Lung (tissue), 11 donors: ENCODE measurements at regions not wholly inside any gene's neighbourhood (a gene's known extent, or its start where the extent isn't known, plus 50 kb on each side); places are given as distances from the start of the nearest gene placed in this dataset.

Source experiments
- ATAC-seq: fragments of 200-7000 bp; cut with Tn5 transposase; one replicate; pipeline ENCODE4 v1.9.1; 2020; ENCODE audit warnings: moderate number of reproducible peaks; ENCODE audit not compliant: insufficient read depth, low FRiP score
- DNase-seq, 3 donors: peaks; one replicate each; pipeline ENCODE4 v3.0.0-alpha.2; 2013 to 2017
- H3K27ac ChIP-seq, 2 donors: one replicate each; pipeline ENCODE4 v1.5.1; 2013; ENCODE audit warnings: mild to moderate bottlenecking in 2 of 2, moderate library complexity in 2 of 2, control low read depth in 1 of 2, inconsistent platforms in 1 of 2, low read depth in 1 of 2, low read length in 1 of 2
- H3K27me3 ChIP-seq, 3 donors: one replicate each; pipeline ENCODE4 v1.5.1; 2013; ENCODE audit warnings: low read length in 2 of 3; ENCODE audit not compliant: control insufficient read depth in 3 of 3, insufficient read depth in 3 of 3
- H3K36me3 ChIP-seq, 4 donors: one replicate each; pipeline ENCODE4 v1.5.1; 2013; ENCODE audit warnings: low read length in 4 of 4, mild to moderate bottlenecking in 1 of 4, moderate library complexity in 1 of 4; ENCODE audit not compliant: control insufficient read depth in 4 of 4, insufficient read depth in 4 of 4
- H3K4me1 ChIP-seq, 5 donors: one replicate each; pipeline ENCODE4 v1.5.1; 2013; ENCODE audit warnings: low read length in 5 of 5, mild to moderate bottlenecking in 2 of 5, moderate library complexity in 1 of 5; ENCODE audit not compliant: control insufficient read depth in 5 of 5, insufficient read depth in 5 of 5
- H3K4me3 ChIP-seq: one replicate; pipeline ENCODE4 v1.5.1; 2013; ENCODE audit warnings: mild to moderate bottlenecking, control low read depth, moderate library complexity
- H3K9ac ChIP-seq, 2 donors: one replicate each; pipeline ENCODE4 v1.5.1; 2013; ENCODE audit warnings: low read length in 2 of 2, control low read depth in 1 of 2; ENCODE audit not compliant: insufficient read depth in 1 of 2
- H3K9me3 ChIP-seq, 4 donors: one replicate each; pipeline ENCODE4 v1.5.1; 2013; ENCODE audit warnings: low read length in 3 of 4, mild to moderate bottlenecking in 1 of 4, moderate library complexity in 1 of 4; ENCODE audit not compliant: control insufficient read depth in 4 of 4, insufficient read depth in 3 of 4
- WGBS, 2 donors: extraction: QIAGEN DNeasy Blood & Tissue Kit; methylation state at CpG; one replicate each; pipeline ENCODE4 v1.1.7; 2013; 5-methylcytosine and 5-hydroxymethylcytosine counted together
- TF ChIP-seq, protein P1 (sequence below): IDR thresholded peaks from 2 replicates; pipeline ENCODE4 v1.5.1; 2012; ENCODE audit warnings: mild to moderate bottlenecking; ENCODE audit errors: control extremely low read depth, extremely low read depth
- donor health status: control.
- donor health status: control.
- donor health status: Bipolar disorder and iron deficiency.
- donor health status: healthy.
- donor health status: DM: yes; HTN: yes; CAD: no.

DNA sequence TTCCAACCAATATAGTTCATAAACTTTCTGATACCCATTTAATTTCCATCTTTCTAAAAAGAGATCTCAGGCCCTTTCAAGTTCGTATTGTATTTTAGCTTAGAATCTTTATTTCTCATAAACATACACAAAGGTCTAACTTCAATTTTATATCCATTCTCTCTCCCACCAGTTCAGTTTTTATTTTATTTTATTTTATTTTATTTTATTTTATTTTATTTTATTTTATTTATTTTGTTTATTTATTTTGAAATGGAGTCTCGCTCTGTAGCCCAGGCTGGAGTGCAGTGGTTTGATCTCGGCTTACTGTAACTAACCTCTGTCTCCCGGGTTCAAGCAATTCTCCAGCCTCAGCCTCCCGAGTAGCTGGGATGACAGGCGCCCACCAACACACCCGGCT, 552.8 kb downstream of the SLITRK5 start:
- TF ChIP-seq, protein P1, sequence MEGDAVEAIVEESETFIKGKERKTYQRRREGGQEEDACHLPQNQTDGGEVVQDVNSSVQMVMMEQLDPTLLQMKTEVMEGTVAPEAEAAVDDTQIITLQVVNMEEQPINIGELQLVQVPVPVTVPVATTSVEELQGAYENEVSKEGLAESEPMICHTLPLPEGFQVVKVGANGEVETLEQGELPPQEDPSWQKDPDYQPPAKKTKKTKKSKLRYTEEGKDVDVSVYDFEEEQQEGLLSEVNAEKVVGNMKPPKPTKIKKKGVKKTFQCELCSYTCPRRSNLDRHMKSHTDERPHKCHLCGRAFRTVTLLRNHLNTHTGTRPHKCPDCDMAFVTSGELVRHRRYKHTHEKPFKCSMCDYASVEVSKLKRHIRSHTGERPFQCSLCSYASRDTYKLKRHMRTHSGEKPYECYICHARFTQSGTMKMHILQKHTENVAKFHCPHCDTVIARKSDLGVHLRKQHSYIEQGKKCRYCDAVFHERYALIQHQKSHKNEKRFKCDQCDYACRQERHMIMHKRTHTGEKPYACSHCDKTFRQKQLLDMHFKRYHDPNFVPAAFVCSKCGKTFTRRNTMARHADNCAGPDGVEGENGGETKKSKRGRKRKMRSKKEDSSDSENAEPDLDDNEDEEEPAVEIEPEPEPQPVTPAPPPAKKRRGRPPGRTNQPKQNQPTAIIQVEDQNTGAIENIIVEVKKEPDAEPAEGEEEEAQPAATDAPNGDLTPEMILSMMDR, result no peak

DNA sequence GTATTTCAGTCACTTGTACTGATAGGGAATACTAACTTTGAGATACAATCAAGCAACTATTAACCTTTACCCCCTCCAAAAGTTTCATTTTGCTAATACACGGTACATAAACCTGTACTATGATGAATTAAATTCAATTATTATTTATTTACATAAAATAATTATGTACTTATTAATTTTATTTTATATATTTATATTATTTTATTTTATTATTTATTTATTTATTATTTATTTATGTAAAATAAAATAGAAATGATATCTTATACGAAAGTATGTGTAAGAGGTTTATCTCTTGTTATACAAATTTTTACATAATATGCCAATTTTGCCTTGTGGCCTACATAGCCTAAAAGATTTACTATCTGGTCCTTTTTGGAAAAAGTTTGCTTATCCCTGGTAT, 564.3 kb downstream of the SLITRK5 start:
- no peak for ATAC-seq
- Histone ChIP-seq H3K9ac (no peak overlapping the region), H3K4me1 (no peaks in the 10 kb centered on the region), H3K4me3 (no peak overlapping the region), H3K27me3 (no peaks in the 10 kb centered on the region), H3K9me3 (peaks cover 0 to 2% (median 0%) of the 10 kb centered on the region in 4 donors), H3K27ac (no peak overlapping the region), H3K36me3 (no peaks in the 10 kb centered on the region)
- WGBS, 2 donors, result 92% methylated on average over 2 of the region's 2 CpGs
- TF ChIP-seq, protein P1, result no peak
- DNase-seq, result no peak

More for the DNA sequence above, 552.8 kb downstream of the SLITRK5 start:
- no peak for ATAC-seq
- Histone ChIP-seq H3K9me3 (no peaks in the 10 kb centered on the region), H3K4me1 (no peaks in the 10 kb centered on the region), H3K27me3 (no peaks in the 10 kb centered on the region), H3K36me3 (no peaks in the 10 kb centered on the region), H3K27ac (no peak overlapping the region), H3K4me3 (no peak overlapping the region), H3K9ac (no peak overlapping the region)
- 96 to 97% methylated on average over 7 of the region's 7 CpGs for WGBS, 2 donors
- no peak for DNase-seq

DNA sequence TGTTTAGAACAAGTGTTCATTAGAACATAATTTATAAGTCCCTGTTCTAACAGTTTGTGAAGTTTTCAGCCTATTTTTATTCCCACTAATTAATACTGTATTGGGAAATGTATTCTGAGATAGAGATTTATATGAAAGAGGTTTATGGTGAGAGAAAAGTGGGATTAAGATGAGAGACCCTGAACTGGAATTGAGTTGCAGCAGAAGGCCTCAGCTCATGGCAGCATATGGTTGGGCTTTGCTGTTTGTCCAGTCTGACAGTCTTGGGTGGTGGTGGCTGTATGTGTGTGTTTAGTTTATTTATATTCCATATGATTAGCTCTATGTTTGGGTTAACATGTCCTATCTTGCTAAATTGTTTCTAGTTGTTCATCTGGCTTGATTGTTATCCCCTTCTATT, 575.1 kb downstream of the SLITRK5 start:
- Histone ChIP-seq H3K9me3 (no peaks in the 10 kb centered on the region), H3K9ac (no peak overlapping the region), H3K27me3 (no peaks in the 10 kb centered on the region), H3K4me3 (no peak overlapping the region), H3K4me1 (no peaks in the 10 kb centered on the region), H3K36me3 (no peaks in the 10 kb centered on the region), H3K27ac (no peak overlapping the region)
- TF ChIP-seq, protein P1, result no peak
- DNase-seq (peak in 2 of 3 donors; percentile 4 to 27), ATAC-seq (no peak)

DNA sequence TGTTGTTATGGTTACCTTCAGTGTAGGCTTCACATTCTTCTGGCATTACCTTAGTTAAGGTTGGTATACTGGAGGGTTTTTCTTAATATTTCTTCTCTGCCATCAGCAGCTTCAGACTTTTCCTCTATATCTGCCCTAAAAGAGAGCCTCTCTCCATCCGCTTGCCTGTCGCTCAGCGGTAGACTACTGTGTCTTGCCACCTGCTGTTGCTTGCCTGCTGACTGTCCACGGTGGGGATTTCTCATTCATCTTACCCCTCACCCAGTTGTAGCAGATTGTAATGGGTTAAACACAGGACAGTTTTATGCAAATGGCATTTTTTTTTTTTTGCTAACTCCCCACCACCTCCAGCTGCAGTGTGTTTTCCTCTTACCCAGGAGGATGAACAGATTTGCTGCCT, 577.2 kb downstream of the SLITRK5 start:
- TF ChIP-seq, protein P1, result no peak
- Histone ChIP-seq H3K4me1 (no peaks in the 10 kb centered on the region), H3K36me3 (no peaks in the 10 kb centered on the region), H3K9ac (no peak overlapping the region), H3K27ac (no peak overlapping the region), H3K27me3 (no peaks in the 10 kb centered on the region), H3K4me3 (no peak overlapping the region), H3K9me3 (no peaks in the 10 kb centered on the region)
- no peak for ATAC-seq
- DNase-seq, result no peak
- whole genome bisulfite sequencing, 2 donors, result 75 to 80% methylated on average over 4 of the region's 4 CpGs
